HG03103 (cell line): ENCODE measurements at regions not wholly inside any gene's neighbourhood (a gene's known extent, or its start where the extent isn't known, plus 50 kb on each side); places are given as distances from the start of the nearest gene placed in this dataset.

Experiments used
- ATAC-seq: cut with Tn5 transposase; IDR thresholded peaks from one replicate; pipeline ENCODE4 v1.9.1; 2021; ENCODE audit warnings: low read depth; ENCODE audit not compliant: unreplicated experiment

GRCh38 chr6:156725712-156726111 lies 51.5 kb upstream of the ARID1B start:
- no peak for ATAC-seq

DNA sequence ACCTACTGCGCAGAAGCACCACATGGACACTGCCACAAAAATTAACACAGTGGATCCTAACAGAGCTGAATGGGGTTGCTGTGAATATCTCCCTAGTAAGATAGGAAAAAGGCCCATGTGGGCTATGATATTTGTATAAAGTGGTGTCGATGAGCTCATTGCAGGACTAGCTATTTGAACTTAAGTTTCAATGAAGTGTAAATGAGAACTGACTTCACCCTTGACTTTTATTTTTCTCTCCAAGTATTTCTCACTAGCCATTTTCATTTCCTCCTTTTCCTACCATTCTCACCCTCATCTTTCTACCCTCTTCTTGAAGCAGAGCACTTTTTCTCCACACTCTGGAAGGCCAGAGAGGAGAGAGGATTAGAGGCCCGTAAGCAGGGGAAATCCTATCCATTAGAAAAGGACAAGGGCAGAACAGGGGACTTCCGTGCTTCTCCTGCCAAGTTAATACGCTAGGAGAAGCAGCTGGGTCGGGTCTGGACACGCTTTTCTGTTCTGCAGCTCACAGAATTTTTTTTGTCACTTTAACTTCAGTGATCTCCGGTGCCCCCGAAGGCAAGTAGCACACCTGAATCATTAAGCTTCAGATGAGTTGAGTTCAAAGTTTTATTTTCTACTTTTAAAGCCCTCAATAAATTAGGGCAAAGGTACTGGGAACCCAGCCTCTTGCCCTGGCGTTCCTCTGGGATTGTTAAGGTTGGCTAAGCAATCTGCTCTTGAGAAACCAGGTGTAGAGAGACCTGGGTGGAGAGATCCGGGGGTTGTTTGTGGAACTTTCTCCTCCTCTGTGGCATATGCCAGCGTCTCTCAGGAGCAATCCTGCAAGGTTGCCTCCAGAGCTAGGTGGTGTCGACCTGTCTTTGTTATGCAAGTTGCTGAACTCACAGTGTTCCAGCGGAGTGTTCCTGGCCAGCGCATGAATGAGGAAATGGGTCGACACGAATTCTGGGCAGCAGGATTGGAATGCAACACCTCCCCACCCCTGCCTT lies 56.2 kb upstream of the ARID1B start:
- ATAC-seq: peak; percentile 51

- peak; percentile 75 for ATAC-seq
Observed at GRCh38 chr6:156719720-156720563, 57.2 kb upstream of the ARID1B start.

DNA sequence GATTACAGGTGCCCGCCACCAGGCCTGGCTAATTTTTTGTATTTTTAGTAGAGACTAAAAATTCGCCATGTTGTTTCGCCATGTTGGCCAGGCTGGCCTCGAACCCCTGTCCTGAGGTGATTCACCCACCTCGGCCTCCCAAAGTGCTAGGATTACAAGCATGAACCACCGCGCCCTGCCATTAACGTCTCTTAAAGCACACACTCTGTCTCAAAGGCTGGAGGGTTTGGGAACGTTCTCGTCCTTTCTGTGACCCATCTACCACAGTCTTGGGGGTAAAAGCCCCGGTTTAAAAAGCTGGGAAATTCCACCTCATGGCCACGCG lies 57.8 kb upstream of the ARID1B start:
- ATAC-seq: no peak

- no peak for ATAC-seq
Observed at GRCh38 chr6:156718647-156719394, 58.4 kb upstream of the ARID1B start.

GRCh38 chr6:156717542-156717941 lies 59.6 kb upstream of the ARID1B start:
- ATAC-seq: no peak

GRCh38 chr6:156715839-156716238 lies 61.3 kb upstream of the ARID1B start:
- ATAC-seq: no peak

DNA sequence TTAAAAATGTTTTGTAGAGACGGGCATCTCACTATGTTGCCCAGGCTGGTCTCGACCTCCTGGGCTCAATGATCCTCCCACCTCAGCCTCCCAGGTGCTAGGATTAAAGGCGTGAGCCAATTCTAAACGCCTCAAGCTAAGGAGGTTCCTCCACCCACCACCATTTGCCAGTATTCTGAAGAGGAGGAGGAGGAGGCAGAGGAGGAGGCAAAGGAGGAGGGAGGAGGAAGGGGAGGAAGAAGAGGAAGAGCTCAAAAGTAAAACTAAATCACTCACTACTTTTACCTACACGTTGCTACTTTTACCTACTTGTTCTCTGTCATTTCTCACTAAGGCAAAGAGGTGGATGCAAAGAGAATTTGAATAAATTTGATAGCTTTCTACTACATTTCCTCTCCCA lies 63.6 kb upstream of the ARID1B start:
- ATAC-seq: no peak

DNA sequence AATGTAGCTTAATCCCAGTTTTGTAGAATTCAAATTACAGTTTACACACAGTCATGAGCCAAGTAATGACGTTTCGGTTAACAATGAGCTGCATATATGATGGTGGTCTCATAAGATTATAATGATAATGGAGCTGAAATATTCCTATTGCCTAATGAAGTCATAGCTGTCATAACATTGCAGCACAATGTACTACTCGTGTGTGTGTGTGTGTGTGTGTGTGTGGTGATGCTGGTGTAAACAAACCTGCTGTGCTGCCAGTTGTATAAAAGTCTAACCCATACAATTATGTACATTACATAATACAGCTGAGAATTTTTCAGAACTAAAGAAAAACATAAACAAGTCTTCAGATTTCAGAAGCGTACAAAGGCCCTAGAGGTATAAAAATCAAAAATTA lies 66.7 kb upstream of the ARID1B start:
- ATAC-seq: no peak

GRCh38 chr6:156707818-156708217 lies 69.4 kb upstream of the ARID1B start:
- ATAC-seq: no peak

DNA sequence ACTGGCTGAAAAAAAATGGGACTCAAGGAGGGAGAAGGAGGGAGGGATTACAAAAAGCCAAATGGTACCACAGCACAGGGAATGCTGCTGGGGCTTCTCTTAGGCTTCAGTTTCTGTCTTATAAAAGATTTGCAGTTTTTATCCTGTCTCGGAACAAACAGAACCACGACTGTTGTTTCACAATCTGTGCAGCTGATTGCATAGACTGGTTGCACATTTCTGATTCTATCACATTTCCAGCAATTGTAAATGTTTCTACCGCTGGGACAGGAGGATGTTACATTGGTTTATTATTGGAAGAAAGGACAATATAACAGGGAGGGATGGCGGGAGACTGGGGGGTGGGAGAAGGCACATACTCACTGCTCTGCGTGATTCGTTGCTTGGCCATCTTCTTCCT lies 73.5 kb upstream of the ARID1B start:
- ATAC-seq: no peak

DNA sequence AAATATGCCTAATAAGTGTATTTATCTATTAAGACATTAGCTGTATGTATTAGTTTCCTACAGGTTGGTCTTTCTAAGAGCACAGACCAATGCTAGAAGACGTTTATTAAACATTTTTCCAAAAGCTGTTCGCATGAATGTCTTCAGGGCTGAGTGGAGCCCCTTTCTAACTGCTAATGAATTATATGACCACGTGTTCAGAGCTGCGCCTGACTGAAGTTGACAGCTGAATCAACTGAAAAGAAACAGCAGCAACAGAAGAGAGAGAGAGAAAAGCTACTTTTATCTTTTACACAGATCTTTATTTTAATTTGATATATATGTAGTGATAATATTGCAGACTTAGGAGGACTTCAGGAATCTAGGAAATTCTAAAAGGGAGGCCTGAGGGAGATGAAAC lies 75.2 kb upstream of the ARID1B start:
- no peak for ATAC-seq

GRCh38 chr6:156700440-156701057 lies 76.6 kb upstream of the ARID1B start:
- ATAC-seq: no peak

GRCh38 chr6:156699935-156700334 lies 77.2 kb upstream of the ARID1B start:
- no peak for ATAC-seq

- peak; percentile 32 for ATAC-seq
Observed at GRCh38 chr6:156699017-156699421, 78.2 kb upstream of the ARID1B start.

GRCh38 chr6:156698239-156699016 lies 78.8 kb upstream of the ARID1B start:
- peak; percentile 66 for ATAC-seq

DNA sequence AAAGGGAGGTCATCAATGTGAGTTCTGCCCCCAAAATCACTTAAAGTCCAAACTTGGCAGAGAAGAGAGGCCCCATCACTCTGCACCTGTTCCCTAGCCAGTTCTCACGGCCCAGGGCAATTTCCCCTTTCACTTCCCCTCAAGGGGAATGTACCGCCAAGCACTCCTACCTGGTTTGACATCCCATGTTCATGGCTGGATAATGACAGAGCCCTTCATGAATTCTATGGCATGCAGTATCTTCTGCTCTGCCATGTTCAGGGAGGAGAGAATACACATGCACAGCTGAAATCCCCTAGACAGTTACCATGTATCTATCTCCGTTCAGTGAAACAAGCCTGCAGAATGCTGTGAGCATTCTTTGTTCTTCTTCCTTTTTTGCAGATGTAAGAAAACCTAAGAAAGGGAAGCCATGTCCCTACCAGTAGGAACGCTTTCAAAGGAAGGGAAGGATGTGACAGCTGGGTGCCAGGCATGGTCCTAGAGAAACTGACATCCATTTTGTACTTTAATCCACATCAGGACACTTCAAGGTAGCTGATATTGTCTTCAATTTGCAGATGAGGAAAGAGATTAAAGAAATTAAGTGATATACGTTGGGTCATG lies 79.8 kb upstream of the ARID1B start:
- peak; percentile 34 for ATAC-seq

GRCh38 chr6:156695742-156696141 lies 81.4 kb upstream of the ARID1B start:
- ATAC-seq: no peak

DNA sequence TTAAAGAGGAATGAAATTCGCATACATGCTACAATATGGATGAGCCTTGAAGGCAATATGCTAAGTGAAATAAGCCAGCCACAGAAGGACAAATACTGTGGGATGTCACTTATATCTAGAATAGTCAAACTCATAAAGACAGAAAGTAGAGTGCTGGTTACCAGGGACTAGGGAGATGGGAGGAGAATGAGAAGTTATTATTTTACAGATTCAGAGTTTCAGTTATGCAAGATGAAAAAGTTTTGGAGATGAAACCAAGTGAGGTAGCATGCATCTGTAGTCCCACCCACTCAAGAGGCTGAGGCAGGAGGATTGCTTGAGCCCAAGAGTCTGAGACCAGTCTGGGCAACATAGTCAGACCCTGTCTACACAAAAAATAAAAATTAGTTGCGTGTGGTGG lies 82.5 kb upstream of the ARID1B start:
- ATAC-seq: no peak
